Posterior vena cava (tissue), 2 donors: ENCODE measurements at regions not wholly inside any gene's neighbourhood (a gene's known extent, or its start where the extent isn't known, plus 50 kb on each side); places are given as distances from the start of the nearest gene placed in this dataset.
"Not testable (repeated sequence)": the region's sequence is repeated elsewhere in the genome, so short reads cannot be mapped to it uniquely, and the experiment has no call there.

Experiments used
- DNase-seq: peaks from one replicate; pipeline ENCODE4 v3.0.0-alpha.2; 2020; ENCODE audit warnings: low spot score
- intact Hi-C, 2 donors: fragments of 100-400 bp; cut with DNase I; formaldehyde crosslinking; loops; one replicate each; pipeline versions ENCODE4 v1.14.1 to v1.14.2; 2022 to 2023
- donor health status: DM: yes; HTN: yes; CAD: no.
- donor health status: DM: yes; HTN: yes; CAD: no.

DNA sequence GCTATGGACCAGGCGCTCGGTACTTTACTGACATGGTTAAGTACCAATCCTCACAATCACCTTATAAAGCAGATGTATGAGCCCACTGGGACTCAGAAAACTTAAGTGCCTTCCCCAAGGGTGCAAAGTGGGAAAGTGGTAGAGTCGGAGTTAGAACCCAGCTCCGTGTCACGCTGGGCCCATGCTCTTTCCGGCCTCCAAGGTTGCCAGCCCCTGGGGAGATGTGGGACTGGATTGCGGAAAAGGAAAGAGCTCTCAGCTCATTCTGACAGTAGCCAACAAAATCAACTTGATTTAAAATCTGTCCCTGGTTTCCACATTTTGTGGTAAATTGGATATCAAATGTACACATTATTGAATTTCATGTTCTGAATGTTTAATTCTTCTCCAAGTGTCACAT, 403.8 kb downstream of the DCDC2C start:
- intact Hi-C loops, result no loop called here

DNA sequence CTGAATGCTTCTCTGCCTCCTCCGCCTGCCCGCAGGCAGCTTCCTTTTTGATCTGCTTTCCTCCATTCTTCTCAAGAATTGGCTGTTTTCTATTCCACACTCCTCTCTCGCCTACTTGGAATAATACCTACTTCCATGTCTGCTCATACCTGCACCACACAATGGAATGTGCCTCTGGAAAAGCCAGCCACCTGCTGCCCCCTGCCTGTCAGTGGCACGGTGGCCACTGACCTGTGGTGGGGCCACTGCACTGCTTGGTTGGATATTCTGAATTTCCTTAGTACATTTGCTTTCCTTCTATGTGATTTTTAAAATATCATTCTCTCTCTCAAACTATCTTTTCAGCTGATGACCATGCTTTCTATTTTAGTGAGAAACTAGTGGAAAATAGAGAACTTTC, 406.9 kb downstream of the DCDC2C start:
- no peak for DNase-seq

More for the DNA sequence above, 403.8 kb downstream of the DCDC2C start:
- no peak for DNase-seq

DNA sequence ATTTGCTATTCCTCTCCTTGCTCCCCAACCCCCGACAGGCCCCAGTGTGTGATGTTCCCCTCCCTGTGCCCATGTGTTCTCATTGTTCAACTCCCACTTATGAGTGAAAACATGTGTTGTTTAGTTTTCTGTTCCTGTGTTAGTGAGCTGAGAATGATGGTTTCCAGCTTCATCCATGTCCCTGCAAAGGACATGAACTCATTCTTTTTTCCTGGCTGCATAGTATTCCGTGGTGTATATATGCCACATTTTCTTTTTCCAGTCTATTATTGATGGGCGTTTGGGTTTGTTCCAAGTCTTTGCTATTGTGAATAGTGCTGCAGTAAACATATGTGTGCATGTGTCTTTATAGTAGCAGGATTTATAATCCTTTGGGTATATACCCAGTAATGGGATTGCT, 412.1 kb downstream of the DCDC2C start:
- DNase-seq, intact Hi-C loops: not testable (repeated sequence)

More for the DNA sequence above, 406.9 kb downstream of the DCDC2C start:
- intact Hi-C loops, result no loop called here

DNA sequence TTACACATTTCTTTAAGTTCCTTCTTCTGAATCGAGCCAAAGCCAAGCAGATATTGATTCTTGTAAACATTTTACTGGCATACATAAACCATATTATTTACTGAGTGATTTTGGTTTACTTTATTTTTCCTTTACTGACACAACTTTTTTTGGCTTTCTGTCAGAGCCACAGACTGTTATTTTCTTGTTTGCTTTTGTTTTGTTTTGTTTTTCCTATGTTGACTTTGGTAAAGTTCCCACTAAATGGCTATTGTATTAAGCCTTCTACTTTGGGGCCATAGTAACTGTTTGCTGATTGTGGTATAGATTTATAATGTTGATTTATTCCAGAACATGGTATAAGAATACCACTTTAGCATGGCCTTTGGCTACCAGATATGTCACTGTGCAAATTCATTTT, 419.4 kb downstream of the DCDC2C start:
- intact Hi-C loops, result no loop called here
- DNase-seq, result no peak

DNA sequence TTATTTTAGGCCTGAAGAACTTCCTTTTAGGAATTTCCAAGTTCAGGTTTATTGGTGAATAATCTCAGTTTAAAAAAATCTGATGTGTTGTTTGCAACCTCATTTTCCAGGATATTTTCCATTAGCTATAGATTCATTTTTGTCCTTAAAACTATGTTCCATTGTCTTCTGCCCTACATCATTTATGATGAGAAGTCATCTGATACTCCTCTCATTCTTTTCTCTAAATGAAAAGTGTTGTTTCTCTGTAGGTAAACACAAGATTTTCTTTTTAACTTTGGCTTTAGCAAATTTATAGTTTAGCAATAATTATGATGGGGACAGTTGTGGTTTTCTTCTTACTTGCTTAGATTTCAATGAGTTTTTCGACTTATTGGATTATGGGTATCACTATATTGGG, 427.3 kb downstream of the DCDC2C start:
- intact Hi-C loops, result no loop called here

DNA sequence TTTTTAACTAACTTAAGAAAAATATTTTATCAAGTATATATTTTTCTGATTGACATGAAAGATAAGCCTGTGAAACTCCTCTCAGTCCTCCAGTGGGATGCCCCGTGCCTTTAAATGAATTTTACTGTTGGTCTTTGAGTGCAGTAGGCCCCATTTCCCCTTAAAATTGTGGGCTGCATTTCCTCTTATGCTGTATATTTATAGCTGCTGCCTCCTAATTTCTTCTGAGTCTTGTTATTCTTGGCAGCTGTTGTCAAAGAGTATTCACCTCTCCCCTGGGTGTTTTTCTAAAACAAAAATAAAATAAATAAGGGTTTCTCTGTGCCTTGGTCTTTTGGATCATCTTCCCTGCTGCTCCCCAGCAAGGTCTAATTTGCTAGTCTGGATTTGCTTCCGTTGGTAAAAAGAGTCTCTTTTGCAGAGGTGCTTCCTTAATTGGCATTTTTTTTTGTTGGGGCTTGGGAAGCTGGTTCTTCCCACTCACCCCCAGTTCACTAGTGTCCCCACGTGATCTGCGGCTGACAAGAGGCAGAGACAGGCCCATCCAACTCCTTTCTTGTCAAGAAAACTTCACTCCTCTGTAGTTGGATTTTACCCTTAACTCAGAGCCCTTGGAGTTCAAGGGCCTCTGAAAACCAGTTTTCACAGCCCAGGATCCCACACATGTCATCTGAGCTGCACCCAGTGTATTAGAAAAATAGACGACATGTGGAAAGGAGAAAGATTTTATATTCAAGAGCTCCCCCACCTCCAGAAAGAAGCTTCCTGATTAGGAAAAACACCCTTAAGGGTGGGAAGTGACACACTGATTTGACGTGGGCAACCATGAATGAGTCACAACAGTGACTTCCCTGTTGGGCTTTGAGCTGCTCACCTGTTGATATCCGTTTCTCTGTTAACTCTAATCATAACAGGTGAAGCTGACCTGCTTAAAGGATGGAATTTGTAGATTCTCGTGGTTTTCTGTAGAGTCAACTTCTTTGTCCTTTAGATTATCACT, 431.5 kb downstream of the DCDC2C start:
- intact Hi-C loops, result no loop called here
- DNase-seq, result no peak

More for the DNA sequence above, 427.3 kb downstream of the DCDC2C start:
- no peak for DNase-seq

DNA sequence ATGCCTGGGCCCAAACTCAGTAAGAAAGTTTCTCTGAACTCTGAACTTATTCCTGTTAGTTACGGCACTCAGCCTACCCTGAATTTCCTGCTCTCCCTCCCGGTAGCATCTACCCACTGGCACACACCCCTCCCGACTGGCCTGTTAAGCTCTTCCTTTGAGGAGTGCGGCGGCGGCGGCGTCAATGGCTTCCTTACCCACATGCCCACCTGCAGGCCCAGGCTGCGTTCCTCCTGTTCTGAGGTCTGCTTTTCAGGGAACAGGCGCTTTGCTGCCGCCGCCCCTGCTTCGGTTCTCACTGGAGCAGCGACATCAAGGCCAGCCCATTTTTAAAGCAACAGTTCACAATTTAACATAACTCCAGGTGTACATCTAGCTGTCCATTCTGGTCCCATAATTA, 432.4 kb downstream of the DCDC2C start:
- no peak for DNase-seq
- intact Hi-C loops, result no loop called here

DNA sequence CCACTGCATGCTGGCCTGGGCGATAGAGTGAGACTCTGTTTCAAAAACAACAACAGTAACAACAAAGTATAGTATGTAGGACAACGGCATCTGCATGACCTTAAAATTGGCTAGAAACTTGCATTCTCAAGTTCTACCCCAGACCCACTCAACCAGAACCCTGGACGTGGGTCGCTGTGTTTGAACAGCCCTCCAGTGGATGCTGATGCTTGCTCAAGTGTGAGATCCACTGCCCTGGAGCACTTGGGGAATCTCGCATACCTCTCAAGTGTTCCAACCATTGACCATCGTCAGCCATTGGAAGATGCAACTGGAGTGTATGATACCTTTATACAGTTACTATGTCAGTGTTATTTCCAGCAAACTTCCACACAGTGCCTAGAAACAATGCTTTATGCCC, 435.9 kb downstream of the DCDC2C start:
- intact Hi-C loops, result no loop called here
- DNase-seq, result no peak

DNA sequence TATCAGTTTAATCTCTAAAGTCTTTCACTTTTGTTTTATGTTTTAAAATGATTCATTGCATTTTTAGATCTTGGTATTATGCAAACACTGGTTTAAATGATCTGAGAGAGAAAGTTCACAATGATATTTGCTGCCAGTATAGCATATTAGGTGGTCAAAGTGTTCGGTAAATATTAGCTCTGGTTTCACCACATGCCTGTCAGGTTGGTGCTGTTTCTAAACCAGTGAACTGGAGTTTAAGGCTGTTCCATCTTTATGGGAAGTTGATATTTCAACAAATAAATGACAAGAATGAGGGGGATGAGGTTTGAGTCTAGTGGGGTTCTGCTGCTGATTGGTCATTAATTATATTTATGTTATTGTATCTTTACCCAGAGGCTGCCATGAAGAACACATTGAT, 436.4 kb downstream of the DCDC2C start:
- intact Hi-C loops, result no loop called here
- DNase-seq, result no peak

DNA sequence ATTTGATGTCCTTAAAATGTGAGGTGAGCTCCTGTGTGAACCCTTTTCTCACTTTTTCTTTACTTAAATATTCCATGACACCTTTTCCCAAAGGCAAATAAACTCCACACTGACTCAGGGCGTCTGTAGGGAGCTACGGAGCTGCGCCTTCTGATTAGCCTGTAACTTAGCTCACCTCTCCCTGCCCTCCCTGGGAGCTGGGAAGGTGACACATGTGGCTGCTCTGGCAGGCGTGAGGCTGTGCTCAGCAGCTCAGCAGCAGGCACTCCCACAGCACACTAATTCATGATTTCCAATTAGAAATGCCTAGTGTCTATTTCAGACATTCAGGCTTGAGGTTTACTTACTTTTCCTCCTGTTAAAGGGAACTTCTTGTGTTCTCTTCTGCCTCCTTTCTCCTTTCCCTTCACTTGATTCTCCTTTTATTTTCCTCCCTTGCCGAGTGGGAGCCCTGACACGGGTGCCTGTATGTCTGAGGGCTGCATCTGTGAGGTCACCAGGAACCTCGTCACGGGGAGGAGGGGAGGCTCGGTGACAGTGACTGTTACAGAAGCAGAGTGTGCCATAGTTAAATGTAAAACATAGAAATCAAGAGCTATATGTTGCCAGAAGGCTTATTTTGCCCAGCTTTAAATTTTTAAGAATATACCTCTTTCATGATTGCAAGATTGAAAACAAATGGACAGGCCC, 437.1 kb downstream of the DCDC2C start:
- DNase-seq, result no peak
- intact Hi-C loops, result no loop called here

DNA sequence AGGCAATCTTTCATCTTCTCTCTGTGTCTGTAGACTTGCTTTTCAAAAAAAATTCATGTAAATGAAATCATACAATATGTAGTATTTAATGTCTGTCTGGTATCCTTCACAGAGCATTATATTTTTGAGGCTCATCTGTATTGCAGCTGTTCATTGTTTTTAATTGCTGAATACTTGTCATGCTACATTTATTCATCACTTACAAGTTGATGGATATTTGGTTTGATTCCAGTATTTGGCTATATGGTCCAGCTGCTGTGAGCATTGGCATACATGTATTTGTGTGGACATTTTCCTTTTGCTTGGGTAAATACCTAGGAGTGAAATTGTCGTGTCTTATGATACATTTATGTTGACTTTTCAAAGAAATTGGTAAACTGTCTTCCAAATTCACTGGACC, 441.4 kb downstream of the DCDC2C start:
- intact Hi-C loops, result no loop called here
- DNase-seq, result no peak

DNA sequence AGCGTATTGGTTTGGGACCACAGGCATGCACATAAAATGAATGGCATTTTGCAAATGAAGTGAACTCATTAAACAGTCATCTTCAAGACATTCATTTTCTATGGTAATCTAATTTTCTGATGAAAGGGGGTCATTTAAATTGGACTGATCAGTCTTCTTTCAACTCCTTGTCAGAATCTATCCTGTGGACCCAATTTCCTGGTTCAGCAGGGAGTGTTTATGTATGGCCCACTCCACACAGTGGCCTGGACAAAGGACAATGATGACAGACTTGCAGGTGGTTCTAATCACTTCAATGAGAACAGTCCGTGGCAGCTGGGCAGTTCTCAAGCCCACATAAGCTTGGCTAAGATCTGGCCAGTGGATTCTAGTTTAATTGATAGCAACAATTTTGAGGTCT, 448.1 kb downstream of the DCDC2C start:
- intact Hi-C loops, result no loop called here
- DNase-seq, result no peak

DNA sequence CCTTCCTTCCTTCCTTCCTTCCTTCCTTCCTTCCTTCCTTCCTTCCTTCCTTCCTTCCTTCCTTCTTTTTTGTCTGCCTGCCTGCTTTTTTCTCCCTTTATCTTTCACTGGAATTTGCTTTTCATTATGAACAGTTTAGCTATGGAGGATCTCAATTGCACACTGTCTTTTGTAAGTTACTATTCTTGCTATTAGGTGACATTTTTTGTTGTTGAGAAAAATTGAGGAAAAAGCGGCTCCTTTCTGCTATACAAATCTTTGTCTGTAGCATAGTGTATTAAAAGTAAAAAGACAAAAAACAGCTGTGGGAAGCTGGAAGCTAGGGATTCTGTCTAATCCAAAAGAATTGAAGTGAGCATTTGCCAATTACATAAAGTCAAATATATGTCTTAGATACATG, 448.7 kb downstream of the DCDC2C start:
- intact Hi-C loops, result no loop called here

DNA sequence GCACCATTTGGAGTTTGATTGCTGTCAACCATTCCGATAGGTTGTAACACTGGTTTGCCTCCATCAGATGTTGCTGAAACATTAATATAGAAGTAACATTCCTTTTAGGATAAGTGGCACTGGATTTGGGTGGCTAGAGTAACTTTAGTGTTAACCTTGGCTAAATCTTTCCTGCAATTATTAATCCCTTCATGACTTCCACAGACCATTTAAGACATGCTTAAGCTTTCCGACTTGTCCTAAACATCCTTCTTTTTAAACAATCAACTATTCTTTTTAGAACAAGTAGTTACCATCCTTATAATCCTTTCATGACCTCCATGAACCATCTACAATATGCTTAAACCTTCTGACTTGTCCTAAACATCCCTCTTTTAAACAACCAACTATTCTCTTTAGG, 465.5 kb downstream of the DCDC2C start:
- intact Hi-C loops, result no loop called here
- no peak for DNase-seq

More for the DNA sequence above, 448.7 kb downstream of the DCDC2C start:
- DNase-seq, result no peak

DNA sequence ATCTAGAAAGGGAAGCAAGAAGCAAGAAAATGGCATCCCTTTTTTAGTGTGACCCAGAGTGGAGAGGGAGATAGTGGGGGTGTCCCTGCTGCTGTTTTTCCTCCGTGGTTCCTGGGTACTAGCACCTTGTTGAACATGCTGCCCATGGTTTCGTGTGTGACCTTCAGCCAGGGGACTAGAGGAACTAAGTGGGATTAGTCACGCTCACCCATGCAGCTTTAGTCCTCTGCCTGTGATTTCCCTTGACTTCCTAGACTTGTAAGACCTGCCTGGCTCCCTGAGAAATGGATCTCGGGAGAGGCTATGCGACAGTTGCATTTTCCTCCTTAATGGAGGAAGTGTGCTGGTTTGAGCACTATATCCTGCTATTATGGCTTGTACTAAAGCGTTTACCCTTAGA, 471.4 kb downstream of the DCDC2C start:
- intact Hi-C loops, result no loop called here
- DNase-seq, result no peak

DNA sequence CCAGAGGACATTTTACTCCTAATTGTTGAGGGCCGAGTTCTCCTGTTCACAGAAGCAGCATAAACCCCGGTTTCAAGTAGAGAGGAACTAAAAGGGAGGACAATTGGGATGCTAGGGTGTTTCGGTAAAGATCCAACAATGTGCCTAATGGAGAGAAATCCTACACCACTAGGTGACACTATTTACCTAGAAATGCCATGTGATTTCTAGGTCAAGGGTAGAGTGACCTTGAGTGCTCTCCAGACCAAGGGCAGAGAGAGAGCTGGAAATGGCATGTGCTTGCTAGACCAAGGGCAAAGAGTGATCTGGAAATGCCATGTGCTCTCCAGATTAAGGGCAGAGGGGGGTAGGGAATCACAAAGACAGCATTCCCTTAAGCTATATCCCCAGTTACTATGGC, 472.0 kb downstream of the DCDC2C start:
- intact Hi-C loops, result no loop called here
- DNase-seq, result no peak

DNA sequence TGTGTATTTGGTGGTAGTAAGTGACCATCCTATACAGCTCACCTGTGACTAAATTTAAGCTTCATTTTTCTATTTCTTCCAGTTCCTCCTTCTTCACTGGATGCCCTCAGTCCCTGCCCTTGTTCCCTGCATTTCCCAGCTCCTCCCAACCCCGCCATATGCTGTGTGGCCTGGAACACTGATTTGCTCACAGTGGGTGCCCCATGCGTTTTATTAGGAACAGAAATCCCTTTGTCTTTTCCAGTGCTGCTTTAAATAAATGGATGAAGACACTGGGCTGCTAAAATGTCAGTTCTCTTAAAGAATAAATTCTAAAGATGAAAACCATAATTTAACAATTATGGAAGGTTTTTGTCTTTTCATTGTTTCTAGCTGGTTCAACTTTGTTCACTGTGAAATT, 477.3 kb downstream of the DCDC2C start:
- intact Hi-C loops, result no loop called here

DNA sequence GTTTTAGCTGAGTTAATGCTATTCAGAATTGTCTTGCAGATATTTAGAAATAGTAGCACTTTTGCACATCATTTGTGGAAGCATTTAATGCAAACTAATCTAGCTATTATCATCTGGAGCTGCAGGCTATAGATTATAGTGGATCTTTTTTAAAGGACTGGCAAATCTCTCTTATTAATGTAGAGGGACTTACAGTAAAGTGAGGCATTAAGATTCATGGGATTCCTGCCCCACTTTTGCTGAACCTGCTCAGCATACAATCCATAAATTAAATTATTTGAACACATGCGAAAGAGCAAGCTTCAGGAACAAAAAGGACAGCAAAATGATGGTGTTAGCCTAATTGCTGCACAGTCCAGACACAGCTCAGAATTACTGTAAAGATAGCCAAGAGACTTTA, 477.7 kb downstream of the DCDC2C start:
- DNase-seq, result no peak
- intact Hi-C loops, result no loop called here

More for the DNA sequence above, 477.3 kb downstream of the DCDC2C start:
- no peak for DNase-seq

DNA sequence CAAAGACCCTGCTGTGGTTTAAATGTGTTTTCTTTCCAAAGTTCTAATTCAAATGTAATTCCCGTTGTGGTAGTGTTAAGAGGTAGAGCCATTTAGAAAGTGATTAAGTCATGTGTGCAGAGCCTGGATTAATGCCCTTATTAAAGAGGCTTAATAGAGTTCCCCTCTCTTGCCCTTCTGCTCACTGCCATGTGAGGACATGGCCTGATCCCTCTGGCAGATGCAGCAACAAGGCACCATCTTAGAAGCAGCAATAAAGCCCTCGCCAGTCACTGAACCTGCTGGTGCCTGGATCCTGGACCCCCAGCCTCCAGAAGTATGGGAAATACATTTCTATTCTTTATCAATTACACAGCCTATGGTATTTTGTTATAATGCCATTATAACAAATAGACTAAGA, 485.2 kb downstream of the DCDC2C start:
- DNase-seq, result no peak
- intact Hi-C loops, result no loop called here

DNA sequence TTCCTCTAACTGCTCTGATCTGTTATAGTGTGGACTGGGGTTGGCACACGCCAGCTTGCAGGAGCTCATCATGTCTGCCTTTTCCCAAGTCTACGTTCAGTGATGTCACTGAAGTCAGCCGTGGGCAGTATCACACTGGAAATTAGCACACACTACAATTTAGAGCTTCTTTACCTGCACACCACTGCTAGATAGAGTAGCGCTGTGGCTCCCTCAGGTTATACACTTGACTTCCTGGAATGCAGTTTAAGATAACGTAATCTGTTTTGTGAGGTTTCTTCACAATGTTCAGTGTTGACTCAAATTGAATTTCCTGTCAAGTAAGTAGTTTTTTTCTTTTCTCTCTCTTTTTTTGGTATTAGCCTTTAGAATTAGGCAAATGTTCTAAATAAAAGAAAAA, 487.2 kb downstream of the DCDC2C start:
- intact Hi-C loops, result no loop called here

DNA sequence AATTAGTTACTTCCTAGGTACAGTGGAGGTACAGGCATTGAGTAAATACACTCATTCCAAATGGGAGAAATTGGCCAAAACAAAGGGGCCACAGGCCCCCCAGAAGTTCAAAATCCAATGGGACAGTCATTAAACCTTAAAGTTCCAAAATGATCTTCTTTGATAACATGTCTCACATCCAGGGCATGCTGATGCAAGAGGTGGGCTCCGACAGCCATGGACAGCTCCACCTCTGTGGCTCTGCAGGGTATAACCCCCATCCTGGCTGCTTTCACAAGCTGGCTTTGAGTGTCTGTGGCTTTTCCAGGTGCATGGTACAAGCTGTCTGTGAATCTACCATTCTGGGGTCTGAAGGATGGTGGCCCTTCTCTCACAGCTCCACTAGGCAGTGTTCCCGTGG, 488.7 kb downstream of the DCDC2C start:
- intact Hi-C loops, result no loop called here
- no peak for DNase-seq

More for the DNA sequence above, 487.2 kb downstream of the DCDC2C start:
- DNase-seq, result no peak
